SK-N-SH (cell line): ENCODE measurements at regions not wholly inside any gene's neighbourhood (a gene's known extent, or its start where the extent isn't known, plus 50 kb on each side); places are given as distances from the start of the nearest gene placed in this dataset.

Experiments
- CHD2 ChIP-seq: fragments of 150-350 bp; IDR thresholded peaks from 2 replicates; pipeline ENCODE4 v1.6.1; 2018; ENCODE audit warnings: low read length; ENCODE audit not compliant: partially characterized antibody
- CTCF ChIP-seq: fragments of 200-600 bp; sonication (generic); IDR thresholded peaks from 2 replicates; pipeline ENCODE4 v1.6.1; 2017; ENCODE audit warnings: antibody characterized with exemption, mild to moderate bottlenecking, moderate library complexity
- EP300 ChIP-seq, 2 experiments: IDR thresholded peaks; 2 replicates each; pipeline versions ENCODE4 v1.4.0 to v1.6.1; 2012; ENCODE audit warnings: borderline replicate concordance in 1 of 2, low read depth in 1 of 2, low read length in 1 of 2
- EZH2phosphoT487 ChIP-seq: fragments of 200-600 bp; sonication (generic); IDR thresholded peaks from 2 replicates; pipeline ENCODE4 v1.6.1; 2017; ENCODE audit warnings: low read depth, mixed run types, mild to moderate bottlenecking, antibody characterized with exemption, moderate library complexity, borderline replicate concordance
- GATA2 ChIP-seq: sonication (generic); formaldehyde crosslinking; IDR thresholded peaks from 2 replicates; pipeline ENCODE4 v1.5.0; 2020; ENCODE audit warnings: mild to moderate bottlenecking, missing genetic modification reagents
- NRF1 ChIP-seq: IDR thresholded peaks from 2 replicates; pipeline ENCODE4 v1.6.1; 2012; ENCODE audit warnings: low read depth, mild to moderate bottlenecking, low read length
- POLR2AphosphoS5 ChIP-seq: IDR thresholded peaks from 2 replicates; pipeline ENCODE4 v1.6.1; 2012; ENCODE audit warnings: low read depth, low read length

DNA sequence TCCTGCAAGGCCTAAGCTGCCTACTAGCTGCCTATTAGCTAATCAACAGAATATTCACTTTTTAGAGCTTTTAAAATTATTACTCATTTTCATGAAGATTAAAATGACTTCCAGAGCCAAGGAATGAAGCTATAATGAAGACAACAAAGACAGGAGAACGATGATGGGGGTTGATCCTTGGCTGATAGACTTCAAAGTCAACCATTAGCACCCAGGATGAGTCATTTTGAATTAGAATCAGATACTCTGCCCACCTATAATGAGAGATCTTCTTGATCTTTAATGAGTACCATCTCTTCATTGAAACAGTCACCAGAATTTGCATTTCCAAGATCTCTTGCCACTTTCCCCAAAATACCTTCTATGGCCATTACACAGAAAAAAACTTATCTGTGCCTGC lies 56.7 kb upstream of the CDYL start:
- TF ChIP-seq CTCF = no peak
- TF ChIP-seq GATA2 (CRISPR knock-in tag) = no peak
- TF ChIP-seq EZH2phosphoT487 = no peak
- no peak for TF ChIP-seq CHD2
- TF ChIP-seq POLR2AphosphoS5 = no peak
- no peak for TF ChIP-seq EP300 (IDR thresholded peaks at IDR 0.05; ENCODE audit: borderline replicate concordance in 1 of 2, low read depth in 1 of 2, low read length in 1 of 2)
- TF ChIP-seq NRF1 = no peak
